Panc1 (cell line): ENCODE measurements at regions not wholly inside any gene's neighbourhood (a gene's known extent, or its start where the extent isn't known, plus 50 kb on each side); places are given as distances from the start of the nearest gene placed in this dataset.

Source experiments
- ATAC-seq: fragments of 200-7000 bp; cut with Tn5 transposase; 2 replicates; pipeline ENCODE4 v1.9.1; 2020; ENCODE audit warnings: mild to moderate bottlenecking, moderate library complexity
- BruUV-seq: library from RNA; stranded (reverse); fragments of 400-500 nt; replicated peaks from 2 replicates; lab custom pipeline; 2021; lab: Mats Ljungman, UMichigan
- CTCF ChIA-PET: fragments of 300-600 bp; sonication (Branson Sonifier 250); formaldehyde crosslinking; loops from one replicate; lab custom pipeline; 2022; ENCODE audit warnings: antibody characterized with exemption; lab: Charles Lee
- POLR2A ChIA-PET: fragments of 300-600 bp; sonication (Branson Sonifier 250); formaldehyde crosslinking; loops from one replicate; lab custom pipeline; 2022; ENCODE audit warnings: antibody characterized with exemption; lab: Charles Lee
- DNase-seq: peaks from one replicate; pipeline ENCODE4 v3.0.0-alpha.2; 2010; ENCODE audit warnings: low read depth, low spot score
- H3K27ac ChIP-seq: 2 replicates; pipeline ENCODE4 v1.5.1; 2011; ENCODE audit warnings: mild to moderate bottlenecking, low read length, inconsistent platforms
- H3K27me3 ChIP-seq: fragments of 200-500 bp; sonication (Bioruptor generic); 2 replicates; pipeline ENCODE4 v1.6.0; 2014; ENCODE audit warnings: low read length, inconsistent platforms; ENCODE audit not compliant: control insufficient read depth, insufficient read depth
- H3K36me3 ChIP-seq: fragments of 200-500 bp; sonication (Bioruptor generic); 2 replicates; pipeline ENCODE4 v1.5.1; 2014; ENCODE audit warnings: inconsistent platforms, mild to moderate bottlenecking, low read length, moderate library complexity; ENCODE audit not compliant: control insufficient read depth, insufficient read depth
- H3K4me1 ChIP-seq: 2 replicates; pipeline ENCODE4 v1.5.1; 2011; ENCODE audit warnings: inconsistent platforms, mild to moderate bottlenecking, low read length, moderate library complexity; ENCODE audit not compliant: control insufficient read depth, insufficient read depth
- H3K4me3 ChIP-seq, 2 experiments: 2 replicates each; pipeline ENCODE4 v1.5.1; 2011 to 2012; ENCODE audit warnings: low read depth in 2 of 2, low read length in 2 of 2, mild to moderate bottlenecking in 2 of 2, inconsistent platforms in 1 of 2, moderate library complexity in 1 of 2
- H3K9me3 ChIP-seq: fragments of 200-500 bp; sonication (Bioruptor generic); 2 replicates; pipeline ENCODE4 v1.5.1; 2014; ENCODE audit warnings: low read depth, mild to moderate bottlenecking, inconsistent platforms, low read length, moderate library complexity; ENCODE audit not compliant: control insufficient read depth, insufficient read depth
- POLR2AphosphoS5 ChIP-seq: IDR thresholded peaks from 2 replicates; pipeline ENCODE4 v1.6.1; 2012; ENCODE audit warnings: mild to moderate bottlenecking, low read depth, low read length, moderate library complexity
- REST ChIP-seq, 2 experiments: IDR thresholded peaks; 2 replicates each; pipeline ENCODE4 v1.6.1; 2011 to 2012; ENCODE audit warnings: low read depth in 2 of 2, control low read depth in 1 of 2, low read length in 1 of 2, mild to moderate bottlenecking in 1 of 2, moderate library complexity in 1 of 2; ENCODE audit not compliant: insufficient read depth in 1 of 2
- SIN3A ChIP-seq: IDR thresholded peaks from 2 replicates; pipeline ENCODE4 v1.6.1; 2012; ENCODE audit warnings: low read depth, mild to moderate bottlenecking, low read length, moderate library complexity, borderline replicate concordance; ENCODE audit not compliant: insufficient read depth
- TCF7L2 ChIP-seq: IDR thresholded peaks from 2 replicates; pipeline ENCODE4 v1.6.1; 2011; ENCODE audit warnings: mild to moderate bottlenecking, low read depth, low read length, inconsistent platforms
- in situ Hi-C: cut with HindIII; loops from 2 replicates; pipeline ENCODE4 v1.10.0; 2016; ENCODE audit warnings: low sequenced_read_pairs, low pct_unique_long_range_greater_than_20kb
- intact Hi-C: fragments of 100-400 bp; cut with micrococcal nuclease; formaldehyde crosslinking; loops from one replicate; pipeline ENCODE4 v1.10.0; 2022; ENCODE audit not compliant: unreplicated experiment
- TF ChIP-seq, protein P1 (sequence below): fragments of 450-650 bp; IDR thresholded peaks from 2 replicates; pipeline ENCODE4 v1.5.1; 2017; ENCODE audit warnings: mild to moderate bottlenecking

DNA sequence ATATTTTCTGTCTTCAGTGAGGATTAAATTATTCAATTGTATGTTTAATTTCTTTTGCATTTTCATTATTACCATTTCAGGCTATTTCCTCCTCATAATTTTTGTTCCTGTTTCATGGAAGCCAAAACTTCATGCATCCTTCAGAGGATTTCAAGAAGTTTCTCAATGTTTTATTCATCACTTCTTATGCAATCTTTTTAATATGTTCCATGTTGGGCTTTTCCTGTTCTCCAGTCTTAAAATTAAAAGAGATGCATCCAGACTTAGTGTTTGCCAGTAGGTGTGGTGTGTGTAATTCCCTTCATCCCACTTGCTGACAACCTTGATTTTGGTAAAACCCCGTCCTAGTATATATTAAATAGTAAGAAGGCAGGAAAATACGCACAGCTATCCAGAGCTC is 190.0 kb downstream of the EN1 start:
- ATAC-seq: no peak
- no peaks in the 10 kb centered on the region for H3K36me3 ChIP-seq
- ChIA-PET CTCF (no interaction called here), POLR2A (no interaction called here)
- no peak for TF ChIP-seq SIN3A
- no peak for TF ChIP-seq POLR2AphosphoS5
- TF ChIP-seq TCF7L2: no peak
- TF ChIP-seq REST (IDR thresholded peaks at IDR 0.05; ENCODE audit: insufficient read depth in 1 of 2, low read depth in 2 of 2, low read length in 1 of 2): no peak
- TF ChIP-seq, protein P1, sequence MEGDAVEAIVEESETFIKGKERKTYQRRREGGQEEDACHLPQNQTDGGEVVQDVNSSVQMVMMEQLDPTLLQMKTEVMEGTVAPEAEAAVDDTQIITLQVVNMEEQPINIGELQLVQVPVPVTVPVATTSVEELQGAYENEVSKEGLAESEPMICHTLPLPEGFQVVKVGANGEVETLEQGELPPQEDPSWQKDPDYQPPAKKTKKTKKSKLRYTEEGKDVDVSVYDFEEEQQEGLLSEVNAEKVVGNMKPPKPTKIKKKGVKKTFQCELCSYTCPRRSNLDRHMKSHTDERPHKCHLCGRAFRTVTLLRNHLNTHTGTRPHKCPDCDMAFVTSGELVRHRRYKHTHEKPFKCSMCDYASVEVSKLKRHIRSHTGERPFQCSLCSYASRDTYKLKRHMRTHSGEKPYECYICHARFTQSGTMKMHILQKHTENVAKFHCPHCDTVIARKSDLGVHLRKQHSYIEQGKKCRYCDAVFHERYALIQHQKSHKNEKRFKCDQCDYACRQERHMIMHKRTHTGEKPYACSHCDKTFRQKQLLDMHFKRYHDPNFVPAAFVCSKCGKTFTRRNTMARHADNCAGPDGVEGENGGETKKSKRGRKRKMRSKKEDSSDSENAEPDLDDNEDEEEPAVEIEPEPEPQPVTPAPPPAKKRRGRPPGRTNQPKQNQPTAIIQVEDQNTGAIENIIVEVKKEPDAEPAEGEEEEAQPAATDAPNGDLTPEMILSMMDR: no peak
- H3K4me1 ChIP-seq: no peaks in the 10 kb centered on the region
- H3K27ac ChIP-seq: no peak overlapping the region
- intact Hi-C loops (no loop called here), in situ Hi-C loops (no loop called here)
- no peaks in the 10 kb centered on the region for H3K9me3 ChIP-seq
- no peak overlapping the region for H3K4me3 ChIP-seq
- BruUV-seq: no TSS peak
- no peaks in the 10 kb centered on the region for H3K27me3 ChIP-seq
- DNase-seq: no peak

GRCh38 chr2:118654945-118655344 is 192.5 kb downstream of the EN1 start:
- intact Hi-C loops: no loop called here
- BruUV-seq: no TSS peak
- Histone ChIP-seq H3K4me3 (no peak overlapping the region), H3K4me1 (no peaks in the 10 kb centered on the region), H3K27ac (no peak overlapping the region), H3K36me3 (no peaks in the 10 kb centered on the region), H3K9me3 (0 out of 2 replicates have a peak, but pooled peaks cover 4% of the 10 kb centered on the region), H3K27me3 (no peaks in the 10 kb centered on the region)
- CTCF ChIA-PET: no interaction called here
- ATAC-seq (no peak), DNase-seq (no peak)
- TF ChIP-seq REST (IDR thresholded peaks at IDR 0.05; ENCODE audit: insufficient read depth in 1 of 2, low read depth in 2 of 2, low read length in 1 of 2) (no peak), POLR2AphosphoS5 (no peak), SIN3A (no peak), TCF7L2 (no peak)
- TF ChIP-seq, protein P1: no peak
- POLR2A ChIA-PET: no interaction called here
- in situ Hi-C loops: no loop called here
